GM12875 (cell line): ENCODE measurements at regions not wholly inside any gene's neighbourhood (a gene's known extent, or its start where the extent isn't known, plus 50 kb on each side); places are given as distances from the start of the nearest gene placed in this dataset.
"Not testable (repeated sequence)": the region's sequence is repeated elsewhere in the genome, so short reads cannot be mapped to it uniquely, and the experiment has no call there.

Experiments used
- H3K4me3 ChIP-seq: one replicate; pipeline ENCODE4 v1.5.1; 2011; ENCODE audit warnings: low read depth, low read length, control low read depth
- TF ChIP-seq, protein P1 (sequence below): IDR thresholded peaks from 2 replicates; pipeline ENCODE4 v1.5.1; 2011; ENCODE audit warnings: low read depth, mild to moderate bottlenecking, control low read depth, inconsistent platforms, low read length, moderate library complexity, borderline replicate concordance; ENCODE audit not compliant: insufficient read depth

DNA sequence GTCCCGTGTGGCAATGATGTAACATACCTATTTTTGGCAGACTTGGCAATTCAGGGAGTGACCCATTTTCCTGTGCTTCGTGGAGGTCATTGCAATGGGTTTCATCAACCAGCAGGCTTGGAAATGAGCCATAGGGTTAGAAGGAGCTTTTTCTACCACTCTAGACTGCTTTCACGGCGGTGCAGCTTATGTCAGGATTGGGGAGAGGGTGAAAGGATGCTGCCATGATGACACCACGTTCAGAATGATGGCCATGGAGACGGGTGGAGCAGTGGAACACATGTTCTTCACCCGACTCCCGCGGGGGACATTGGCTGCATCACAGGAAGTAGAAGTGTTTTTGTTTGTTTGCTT lies 220.2 kb downstream of the EMX2 start:
- no peak overlapping the region for H3K4me3 ChIP-seq
- TF ChIP-seq, protein P1, sequence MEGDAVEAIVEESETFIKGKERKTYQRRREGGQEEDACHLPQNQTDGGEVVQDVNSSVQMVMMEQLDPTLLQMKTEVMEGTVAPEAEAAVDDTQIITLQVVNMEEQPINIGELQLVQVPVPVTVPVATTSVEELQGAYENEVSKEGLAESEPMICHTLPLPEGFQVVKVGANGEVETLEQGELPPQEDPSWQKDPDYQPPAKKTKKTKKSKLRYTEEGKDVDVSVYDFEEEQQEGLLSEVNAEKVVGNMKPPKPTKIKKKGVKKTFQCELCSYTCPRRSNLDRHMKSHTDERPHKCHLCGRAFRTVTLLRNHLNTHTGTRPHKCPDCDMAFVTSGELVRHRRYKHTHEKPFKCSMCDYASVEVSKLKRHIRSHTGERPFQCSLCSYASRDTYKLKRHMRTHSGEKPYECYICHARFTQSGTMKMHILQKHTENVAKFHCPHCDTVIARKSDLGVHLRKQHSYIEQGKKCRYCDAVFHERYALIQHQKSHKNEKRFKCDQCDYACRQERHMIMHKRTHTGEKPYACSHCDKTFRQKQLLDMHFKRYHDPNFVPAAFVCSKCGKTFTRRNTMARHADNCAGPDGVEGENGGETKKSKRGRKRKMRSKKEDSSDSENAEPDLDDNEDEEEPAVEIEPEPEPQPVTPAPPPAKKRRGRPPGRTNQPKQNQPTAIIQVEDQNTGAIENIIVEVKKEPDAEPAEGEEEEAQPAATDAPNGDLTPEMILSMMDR = no peak

DNA sequence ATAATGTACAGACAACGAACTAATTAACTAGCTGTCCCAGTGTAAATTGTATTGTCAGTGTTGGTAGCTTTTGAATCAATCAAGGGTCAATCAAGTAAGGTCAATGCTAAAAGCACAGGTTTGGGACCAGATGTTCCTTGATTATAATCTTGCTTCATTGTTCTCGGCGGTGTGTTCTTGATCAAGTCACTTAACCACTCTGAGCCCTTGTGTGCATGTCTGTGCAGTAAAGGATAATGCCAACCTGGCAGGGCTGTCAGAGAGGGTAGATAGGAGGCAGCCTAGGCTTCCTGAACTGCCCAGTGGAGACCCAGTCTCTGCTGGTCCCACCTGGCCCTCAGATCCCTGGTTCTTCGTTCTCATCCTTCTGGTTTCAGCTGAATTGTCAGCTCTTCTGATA lies 221.0 kb downstream of the EMX2 start:
- TF ChIP-seq, protein P1 = no peak
- no peak overlapping the region for H3K4me3 ChIP-seq

DNA sequence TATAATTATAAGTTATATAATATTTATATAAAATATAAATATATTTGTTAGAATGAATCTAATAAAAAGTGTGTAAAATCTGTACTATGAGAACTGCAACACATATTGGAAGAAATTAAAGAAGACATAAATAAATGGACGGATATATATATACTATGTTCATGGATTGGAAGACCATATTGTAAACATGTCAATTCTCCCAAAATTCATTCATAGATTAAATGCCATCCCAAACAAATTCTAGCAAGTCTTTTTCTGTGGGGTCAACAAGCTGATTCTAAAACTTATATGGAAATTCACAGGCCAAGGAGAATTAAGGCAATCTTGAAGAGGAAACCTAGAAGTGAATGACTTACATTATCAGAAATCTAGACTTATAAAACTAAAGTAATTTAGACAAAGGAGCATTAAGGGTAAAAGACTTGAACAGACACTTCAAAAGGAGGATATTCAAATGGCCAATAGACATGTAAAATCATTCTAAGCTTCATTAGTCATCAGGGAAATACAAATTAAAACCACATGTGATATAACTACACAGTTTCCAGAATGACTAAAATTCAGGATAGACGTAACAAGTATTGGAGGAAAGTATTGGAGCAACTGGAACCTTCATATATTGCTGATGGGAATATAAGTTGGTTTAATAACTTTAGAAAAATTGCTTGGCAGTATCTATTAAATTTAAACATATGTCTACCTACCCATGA lies 225.9 kb downstream of the EMX2 start:
- TF ChIP-seq, protein P1 = no peak
- no peak overlapping the region for H3K4me3 ChIP-seq

DNA sequence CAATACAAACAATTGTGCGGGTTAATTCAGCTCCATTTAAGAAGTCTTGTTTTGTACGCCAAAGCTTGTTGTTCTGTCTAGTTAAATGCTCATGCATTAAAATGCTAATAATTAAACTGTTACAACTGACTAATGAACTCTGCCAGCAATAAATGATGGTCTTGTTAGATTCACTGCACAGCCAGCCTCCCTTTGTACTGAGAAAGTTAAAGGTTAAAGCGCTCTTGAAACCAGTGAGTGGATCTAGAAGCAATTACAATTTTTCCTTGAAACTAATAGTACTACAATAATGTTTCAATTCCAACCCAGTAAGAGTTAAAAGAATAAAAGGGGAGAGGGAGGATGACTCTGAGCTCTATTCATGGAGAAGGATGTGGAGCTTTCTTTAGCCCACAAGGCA lies 233.0 kb downstream of the EMX2 start:
- H3K4me3 ChIP-seq = no peak overlapping the region
- TF ChIP-seq, protein P1 = no peak

DNA sequence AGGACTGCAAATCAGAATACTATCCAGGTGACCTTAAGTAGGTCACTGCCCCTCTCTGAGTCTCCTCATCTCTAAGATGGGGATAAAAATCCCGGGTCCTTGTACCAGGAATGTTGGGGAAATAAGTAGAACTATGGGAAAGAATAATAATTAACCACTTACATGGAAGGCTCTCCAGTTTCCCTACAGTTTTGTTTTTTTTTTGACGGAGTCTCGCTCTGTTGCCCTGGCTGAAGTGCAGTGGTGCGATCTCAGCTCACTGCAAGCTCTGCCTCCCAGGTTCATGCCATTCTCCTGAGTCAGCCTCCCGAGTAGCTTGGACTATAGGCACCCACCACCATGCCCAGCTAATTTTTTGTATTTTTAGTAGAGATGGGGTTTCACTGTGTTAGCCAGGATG lies 234.7 kb downstream of the EMX2 start:
- H3K4me3 ChIP-seq = not testable (repeated sequence)

DNA sequence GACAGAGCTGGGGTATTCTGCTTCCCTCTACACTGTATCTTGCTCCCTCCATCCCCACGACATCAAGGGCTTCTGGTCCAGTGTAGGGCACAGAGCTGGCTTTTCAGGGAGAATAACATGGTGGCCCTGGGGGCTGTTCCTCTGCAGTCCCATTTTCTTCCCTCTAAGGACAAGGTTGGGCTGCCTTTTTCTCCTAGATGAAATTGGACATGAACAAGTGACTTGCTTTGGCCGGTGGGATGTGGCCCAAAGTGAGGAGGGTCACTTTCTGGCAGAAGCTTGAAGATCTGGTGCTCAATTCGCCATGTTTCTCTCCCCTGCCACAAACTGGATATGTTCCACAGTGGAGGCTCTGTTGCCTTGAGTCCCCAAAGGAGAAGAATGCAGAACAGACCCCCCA lies 235.7 kb downstream of the EMX2 start:
- no peak overlapping the region for H3K4me3 ChIP-seq
- TF ChIP-seq, protein P1 = no peak

DNA sequence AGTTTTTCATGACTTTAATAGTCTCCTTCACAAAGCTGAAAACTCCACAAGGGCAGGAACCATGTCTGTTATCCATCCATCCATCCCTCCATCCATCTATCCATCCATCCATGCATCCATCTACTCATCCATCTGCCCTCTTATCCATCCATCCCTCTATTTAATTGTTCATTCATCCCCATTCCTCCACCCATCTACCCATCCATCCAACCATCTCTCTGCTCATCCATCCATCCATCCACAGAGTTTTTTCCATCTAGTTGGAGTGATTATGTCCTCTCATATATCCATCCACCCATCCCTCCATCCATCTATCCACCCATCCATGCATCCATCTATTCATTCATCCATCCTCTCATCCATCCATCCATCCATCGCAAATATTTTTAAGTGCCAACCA lies 237.9 kb downstream of the EMX2 start:
- TF ChIP-seq, protein P1 = no peak
- H3K4me3 ChIP-seq = no peak overlapping the region

DNA sequence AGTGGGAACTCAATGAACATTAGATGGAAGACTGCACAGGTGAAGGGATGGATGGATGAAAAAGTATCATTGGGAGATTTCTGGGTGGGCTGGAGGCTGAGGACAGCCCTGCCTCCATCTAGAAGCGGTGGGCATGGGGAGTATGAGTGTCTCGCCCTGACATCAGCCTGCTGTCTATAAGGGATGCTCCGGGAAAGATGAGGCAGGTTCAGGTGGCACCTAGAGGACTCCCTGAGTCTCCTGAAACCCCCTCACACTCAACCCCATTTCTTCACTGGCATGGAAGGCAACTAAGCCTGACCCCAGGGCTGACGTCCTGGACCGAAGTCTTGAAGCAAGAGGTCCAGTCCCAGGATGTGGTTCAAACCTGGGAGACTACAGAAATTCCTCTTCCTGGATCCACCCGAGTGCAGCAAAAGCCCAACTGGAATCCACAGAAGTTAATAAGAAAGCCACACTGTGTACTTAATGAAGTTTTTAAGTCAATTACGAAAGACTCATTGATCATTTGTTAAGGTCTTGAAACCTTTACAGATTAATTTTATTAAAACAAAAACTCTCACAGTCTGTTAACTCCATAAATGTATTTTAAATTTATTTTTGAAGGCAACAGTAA lies 238.8 kb downstream of the EMX2 start:
- no peak overlapping the region for H3K4me3 ChIP-seq
- TF ChIP-seq, protein P1 = no peak
